AG10803 (cell line): ENCODE measurements at regions not wholly inside any gene's neighbourhood (a gene's known extent, or its start where the extent isn't known, plus 50 kb on each side); places are given as distances from the start of the nearest gene placed in this dataset.

Experiments
- DNase-seq: peaks from one replicate; pipeline ENCODE4 v3.0.0; 2010; ENCODE audit warnings: low read depth
- H3K4me3 ChIP-seq: 2 replicates; pipeline ENCODE4 v1.5.1; 2011; ENCODE audit warnings: mild to moderate bottlenecking, low read length, control low read depth
- TF ChIP-seq, protein P1 (sequence below): conservative IDR thresholded peaks from 2 replicates; pipeline ENCODE4 v1.5.1; 2011; ENCODE audit warnings: mild to moderate bottlenecking, low read length, control low read depth, inconsistent platforms

- no peak for DNase-seq
- H3K4me3 ChIP-seq = no peak overlapping the region
Observed at GRCh38 chr21:18191139-18191538, 53.5 kb upstream of the CHODL start.

GRCh38 chr21:18178509-18178908, 66.1 kb upstream of the CHODL start:
- DNase-seq = no peak
- H3K4me3 ChIP-seq = no peak overlapping the region
- TF ChIP-seq, protein P1, sequence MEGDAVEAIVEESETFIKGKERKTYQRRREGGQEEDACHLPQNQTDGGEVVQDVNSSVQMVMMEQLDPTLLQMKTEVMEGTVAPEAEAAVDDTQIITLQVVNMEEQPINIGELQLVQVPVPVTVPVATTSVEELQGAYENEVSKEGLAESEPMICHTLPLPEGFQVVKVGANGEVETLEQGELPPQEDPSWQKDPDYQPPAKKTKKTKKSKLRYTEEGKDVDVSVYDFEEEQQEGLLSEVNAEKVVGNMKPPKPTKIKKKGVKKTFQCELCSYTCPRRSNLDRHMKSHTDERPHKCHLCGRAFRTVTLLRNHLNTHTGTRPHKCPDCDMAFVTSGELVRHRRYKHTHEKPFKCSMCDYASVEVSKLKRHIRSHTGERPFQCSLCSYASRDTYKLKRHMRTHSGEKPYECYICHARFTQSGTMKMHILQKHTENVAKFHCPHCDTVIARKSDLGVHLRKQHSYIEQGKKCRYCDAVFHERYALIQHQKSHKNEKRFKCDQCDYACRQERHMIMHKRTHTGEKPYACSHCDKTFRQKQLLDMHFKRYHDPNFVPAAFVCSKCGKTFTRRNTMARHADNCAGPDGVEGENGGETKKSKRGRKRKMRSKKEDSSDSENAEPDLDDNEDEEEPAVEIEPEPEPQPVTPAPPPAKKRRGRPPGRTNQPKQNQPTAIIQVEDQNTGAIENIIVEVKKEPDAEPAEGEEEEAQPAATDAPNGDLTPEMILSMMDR = no peak

More at GRCh38 chr21:18191139-18191538, 53.5 kb upstream of the CHODL start:
- TF ChIP-seq, protein P1 = no peak

GRCh38 chr21:18174370-18174769, 70.3 kb upstream of the CHODL start:
- TF ChIP-seq, protein P1 = no peak
- DNase-seq = no peak
- no peak overlapping the region for H3K4me3 ChIP-seq

DNA sequence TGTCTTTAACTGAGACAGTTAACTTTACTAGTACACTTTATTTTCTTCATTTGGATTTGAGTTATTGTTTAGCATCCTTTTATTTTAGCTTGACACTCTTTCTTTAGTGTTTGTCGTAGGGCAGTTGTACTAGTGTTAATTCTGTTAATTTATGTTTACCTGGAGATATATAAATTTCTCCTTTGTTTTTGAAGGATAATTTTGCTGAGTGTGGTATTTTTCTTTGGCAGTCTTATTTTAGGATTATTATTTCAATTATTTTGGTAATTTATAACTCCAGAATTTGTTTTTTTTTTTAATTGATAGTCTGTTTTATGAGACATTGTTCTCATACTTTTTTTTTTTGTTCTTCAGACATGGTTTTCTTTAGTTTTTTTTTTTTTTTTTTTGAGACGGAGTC, 73.8 kb upstream of the CHODL start:
- TF ChIP-seq, protein P1 = no peak
- H3K4me3 ChIP-seq = no peak overlapping the region
- no peak for DNase-seq

- DNase-seq = no peak
- TF ChIP-seq, protein P1 = no peak
- no peak overlapping the region for H3K4me3 ChIP-seq
Observed at GRCh38 chr21:18170221-18170620, 74.4 kb upstream of the CHODL start.

DNA sequence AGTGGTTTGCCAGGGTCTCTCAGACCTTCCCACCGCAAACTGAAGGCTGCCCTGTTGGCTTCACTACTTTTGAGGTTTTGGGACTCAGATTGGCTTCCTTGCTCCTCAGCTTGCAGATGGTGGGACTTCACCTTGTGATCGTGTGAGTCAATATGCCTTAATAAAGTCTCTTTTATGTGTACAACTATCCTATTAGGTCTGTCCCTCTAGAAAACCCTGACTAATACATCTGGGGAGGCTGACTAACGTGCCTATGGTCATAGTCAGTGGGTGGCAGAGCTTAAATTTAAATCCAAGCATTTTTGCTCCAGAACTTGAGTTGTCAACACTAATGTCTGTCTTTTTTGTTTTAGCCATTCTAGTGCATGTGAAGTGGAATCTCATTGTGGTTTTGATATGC, 76.5 kb upstream of the CHODL start:
- TF ChIP-seq, protein P1 = no peak
- H3K4me3 ChIP-seq = no peak overlapping the region
- no peak for DNase-seq

GRCh38 chr21:18164933-18165332, 79.7 kb upstream of the CHODL start:
- H3K4me3 ChIP-seq = no peak overlapping the region
- DNase-seq = no peak
- TF ChIP-seq, protein P1 = no peak
